Activated CD8-positive, alpha-beta T cell treated with anti-CD3 and anti-CD28 coated beads for 36 hours (primary cell): ENCODE measurements at regions not wholly inside any gene's neighbourhood (a gene's known extent, or its start where the extent isn't known, plus 50 kb on each side); places are given as distances from the start of the nearest gene placed in this dataset.

ENCODE experiments used
- ATAC-seq: fragments of 200-7000 bp; cut with Tn5 transposase; one replicate; pipeline ENCODE4 v1.10.0; 2021; ENCODE audit warnings: mild to moderate bottlenecking, moderate library complexity
- CTCF ChIA-PET: fragments of 350-600 bp; sonication (Branson Sonifier 250); formaldehyde crosslinking; loops from one replicate; lab custom pipeline; 2021; ENCODE audit warnings: antibody characterized with exemption; lab: Charles Lee
- POLR2A ChIA-PET: fragments of 350-600 bp; sonication (Branson Sonifier 250); formaldehyde crosslinking; loops from one replicate; lab custom pipeline; 2021; ENCODE audit warnings: antibody characterized with exemption; lab: Charles Lee
- DNase-seq: peaks from one replicate; pipeline ENCODE4 v3.0.0-alpha.2; 2020
- H3K27ac Mint-ChIP-seq: one replicate; pipeline ENCODE4 v1.8.0; 2021; ENCODE audit warnings: mild to moderate bottlenecking, mixed read lengths
- H3K27me3 Mint-ChIP-seq: one replicate; pipeline ENCODE4 v1.8.0; 2021; ENCODE audit warnings: mixed read lengths
- H3K36me3 Mint-ChIP-seq: one replicate; pipeline ENCODE4 v1.8.0; 2021; ENCODE audit warnings: low read depth, mixed read lengths
- H3K4me1 Mint-ChIP-seq: one replicate; pipeline ENCODE4 v1.8.0; 2021; ENCODE audit warnings: low read depth, mixed read lengths
- H3K4me3 Mint-ChIP-seq: one replicate; pipeline ENCODE4 v1.8.0; 2021; ENCODE audit warnings: mild to moderate bottlenecking, moderate library complexity, mixed read lengths
- H3K9me3 Mint-ChIP-seq: one replicate; pipeline ENCODE4 v1.8.0; 2021; ENCODE audit warnings: mixed read lengths
- CTCF ChIP-seq: fragments of 200-600 bp; IDR thresholded peaks from one replicate; pipeline ENCODE4 v1.8.0; 2022; ENCODE audit warnings: antibody characterized with exemption, mild to moderate bottlenecking
- intact Hi-C: fragments of 100-400 bp; cut with micrococcal nuclease; formaldehyde crosslinking; loops from one replicate; pipeline ENCODE4 v1.10.0; 2022

- H3K27ac Mint-ChIP-seq = no peak overlapping the region
- H3K27me3 Mint-ChIP-seq = peaks cover 13% of the 10 kb centered on the region
- CTCF ChIA-PET = no interaction called here
- DNase-seq (no peak), ATAC-seq (no peak)
- TF ChIP-seq CTCF = no peak
- POLR2A ChIA-PET = no interaction called here
- no peak overlapping the region for H3K4me3 Mint-ChIP-seq
- intact Hi-C loops = loop anchor here (10.0 kb wide), 1 partner anchor 560 kb away; no protein-coding TSS in a partner anchor
- no peaks in the 10 kb centered on the region for H3K36me3 Mint-ChIP-seq
- no peaks in the 10 kb centered on the region for H3K9me3 Mint-ChIP-seq
- peaks cover 4% of the 10 kb centered on the region for H3K4me1 Mint-ChIP-seq
These were observed 102.0 kb upstream of the CDH5 start for GRCh38 chr16:66264311-66265047.

DNA sequence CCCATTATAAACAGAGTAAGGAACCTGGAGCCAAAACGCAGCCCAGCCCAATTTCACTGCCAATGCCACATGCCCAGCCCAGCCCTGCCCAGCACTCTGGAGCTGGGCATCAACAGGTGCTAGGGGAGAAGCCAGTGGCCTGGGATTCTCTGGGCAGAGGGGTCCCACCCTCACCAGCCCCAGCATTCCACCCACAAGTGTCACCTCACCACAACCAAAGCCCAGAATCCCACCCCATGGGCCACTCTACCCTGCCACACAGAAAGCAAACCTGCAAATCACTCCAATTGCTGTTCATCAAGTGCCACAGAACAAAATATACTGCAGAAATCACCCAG is 102.5 kb upstream of the CDH5 start:
- TF ChIP-seq CTCF = no peak
- Mint-ChIP-seq H3K27me3 (peaks cover 10% of the 10 kb centered on the region), H3K27ac (no peak overlapping the region), H3K9me3 (no peaks in the 10 kb centered on the region), H3K4me3 (no peak overlapping the region), H3K4me1 (peaks cover 4% of the 10 kb centered on the region), H3K36me3 (no peaks in the 10 kb centered on the region)
- DNase-seq = no peak
- no peak for ATAC-seq
- ChIA-PET CTCF (no interaction called here), POLR2A (no interaction called here)
- intact Hi-C loops = loop anchor here (10.0 kb wide), 1 partner anchor 559 kb away; no protein-coding TSS in a partner anchor

- DNase-seq = no peak
- peaks cover 10% of the 10 kb centered on the region for H3K27me3 Mint-ChIP-seq
- intact Hi-C loops = loop anchor here (10.0 kb wide), 1 partner anchor 559 kb away; no protein-coding TSS in a partner anchor
- ChIA-PET CTCF (no interaction called here), POLR2A (no interaction called here)
- no peak for TF ChIP-seq CTCF
- no peaks in the 10 kb centered on the region for H3K36me3 Mint-ChIP-seq
- ATAC-seq = no peak
- peaks cover 4% of the 10 kb centered on the region for H3K4me1 Mint-ChIP-seq
- H3K9me3 Mint-ChIP-seq = no peaks in the 10 kb centered on the region
- H3K27ac Mint-ChIP-seq = no peak overlapping the region
- no peak overlapping the region for H3K4me3 Mint-ChIP-seq
These were observed 103.1 kb upstream of the CDH5 start for GRCh38 chr16:66263168-66263972.

DNA sequence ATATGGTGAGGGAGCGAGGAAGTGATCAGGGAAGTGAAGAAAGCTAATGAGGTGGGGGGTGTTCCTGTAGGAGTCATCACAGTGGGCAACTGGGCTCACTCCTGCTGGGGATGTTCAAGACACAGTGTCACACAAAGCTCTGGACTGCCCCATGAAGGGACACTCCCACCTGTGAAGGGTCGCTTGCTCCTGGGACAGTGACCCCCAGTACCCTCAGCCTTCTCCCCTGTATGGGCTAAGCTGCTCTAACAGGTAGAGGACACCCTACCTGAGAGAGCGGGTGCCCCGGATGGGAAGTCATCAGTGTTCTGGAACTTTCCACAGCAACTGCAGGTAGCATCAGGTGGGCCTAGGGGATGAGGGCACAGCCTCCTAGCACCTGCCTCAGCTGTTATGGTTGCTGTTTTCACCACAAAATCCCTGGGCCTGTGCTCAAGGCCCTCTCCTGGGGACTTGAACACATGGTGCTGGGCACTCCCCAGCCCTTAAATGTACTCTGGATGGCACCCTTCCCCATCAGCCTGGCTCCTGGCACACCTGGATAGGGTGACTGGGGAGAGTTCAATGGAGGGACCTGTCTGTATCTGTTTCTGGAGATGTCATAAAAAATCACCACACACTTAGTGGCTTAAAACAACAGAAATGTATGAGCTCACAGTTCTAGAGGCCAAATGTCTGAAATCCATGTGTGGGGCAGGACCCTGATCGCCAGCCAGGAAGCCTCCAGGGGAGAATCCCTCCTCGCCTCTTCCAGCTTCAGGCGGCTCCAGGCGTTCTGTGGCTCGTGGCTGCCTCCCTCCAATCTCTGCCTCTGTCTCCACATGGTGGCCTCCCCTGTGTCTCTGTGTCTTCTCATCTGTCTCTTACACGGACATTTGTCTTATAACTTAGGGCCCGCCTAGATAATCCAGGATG is 104.0 kb upstream of the CDH5 start:
- ATAC-seq (no peak), DNase-seq (no peak)
- Mint-ChIP-seq H3K4me3 (no peak overlapping the region), H3K27ac (no peak overlapping the region), H3K9me3 (no peaks in the 10 kb centered on the region), H3K36me3 (no peaks in the 10 kb centered on the region), H3K4me1 (peaks cover 4% of the 10 kb centered on the region), H3K27me3 (peaks cover 9% of the 10 kb centered on the region)
- TF ChIP-seq CTCF = no peak
- intact Hi-C loops = loop anchor here (10.0 kb wide), 1 partner anchor 558 kb away; no protein-coding TSS in a partner anchor
- POLR2A ChIA-PET = no interaction called here
- CTCF ChIA-PET = interaction anchor here (1.1 kb wide), 1 partner anchor 17 kb away, joined by 3 read pairs; no protein-coding TSS in a partner anchor
